HepG2 (cell line): ENCODE measurements at regions not wholly inside any gene's neighbourhood (a gene's known extent, or its start where the extent isn't known, plus 50 kb on each side); places are given as distances from the start of the nearest gene placed in this dataset.

Source experiments
- ATAC-seq: fragments of 200-7000 bp; cut with Tn5 transposase; 3 replicates; pipeline ENCODE4 v1.9.1; 2020; ENCODE audit warnings: mild to moderate bottlenecking, moderate library complexity
- BruUV-seq: library from RNA; stranded (reverse); fragments of 400-500 nt; replicated peaks from 2 replicates; lab custom pipeline; 2021; lab: Mats Ljungman, UMichigan
- CTCF ChIA-PET: fragments of 300-600 bp; formaldehyde crosslinking; extraction: SDS; loops from one replicate; lab custom pipeline; 2021; ENCODE audit warnings: low total read pairs, inconsistent platforms, low intra/inter-chr PET ratio; lab: Yijun Ruan, JAX
- POLR2A ChIA-PET: fragments of 350-600 bp; sonication (Branson Sonifier 250); formaldehyde crosslinking; loops from one replicate; lab custom pipeline; 2020; ENCODE audit warnings: antibody characterized with exemption, inconsistent platforms; lab: Yijun Ruan, JAX
- DNase-seq: peaks from one replicate; pipeline ENCODE4 v3.0.0-alpha.2; 2015; ENCODE audit warnings: low spot score
- FAIRE-seq: peaks from 3 replicates; lab custom pipeline; 2011; peaks lifted over from hg19 to GRCh38; lab: Jason Lieb, UNC
- H2AFZ ChIP-seq: one replicate; pipeline ENCODE4 v1.6.1; 2011; ENCODE audit warnings: low read length, inconsistent platforms
- H3K27ac ChIP-seq: fragments of 300-600 bp; 3 replicates; pipeline ENCODE4 v1.8.0; 2011; ENCODE audit warnings: mixed run types, mild to moderate bottlenecking, mixed read lengths, low read length, inconsistent platforms; ENCODE audit not compliant: insufficient read depth; ENCODE audit errors: extremely low read length
- H3K27me3 ChIP-seq, 2 experiments: fragments of 200-600 bp in 1 of 2; 2 replicates in 1 of 2; 3 replicates in 1 of 2; pipeline versions ENCODE4 v1.6.0 to v1.8.0; 2011; ENCODE audit warnings: low read length in 2 of 2, mild to moderate bottlenecking in 2 of 2, moderate library complexity in 2 of 2, inconsistent platforms in 1 of 2; ENCODE audit not compliant: insufficient read depth in 2 of 2, control insufficient read depth in 1 of 2
- H3K36me3 ChIP-seq, 2 experiments: fragments of 200-600 bp in 1 of 2; replicated peaks in 1 of 2; 2 replicates in 1 of 2; 3 replicates in 1 of 2; pipeline versions ENCODE4 v1.5.1 to v1.8.0; 2011; ENCODE audit warnings: low read length in 2 of 2, inconsistent platforms in 1 of 2; ENCODE audit not compliant: insufficient read depth in 2 of 2, control insufficient read depth in 1 of 2
- H3K4me1 ChIP-seq: 2 replicates; pipeline ENCODE4 v1.5.1; 2012; ENCODE audit warnings: low read length, inconsistent platforms; ENCODE audit not compliant: insufficient read depth
- H3K4me2 ChIP-seq: 2 replicates; pipeline ENCODE4 v1.6.0; 2011; ENCODE audit warnings: low read depth, low read length, inconsistent platforms
- H3K4me3 ChIP-seq, 3 experiments: fragments of 200-600 bp in 1 of 3; sonication (generic), shearing (Covaris generic) in 1 of 3; replicated peaks in 1 of 3; 2 replicates each; pipeline ENCODE4 v1.5.1; 2011 to 2016; ENCODE audit warnings: low read length in 3 of 3, inconsistent platforms in 2 of 3, low read depth in 2 of 3, mild to moderate bottlenecking in 2 of 3, control low read depth in 1 of 3, mixed read lengths in 1 of 3; ENCODE audit not compliant: insufficient read depth in 1 of 3
- H3K79me2 ChIP-seq: one replicate; pipeline ENCODE4 v1.6.1; 2011; ENCODE audit warnings: low read length, inconsistent platforms; ENCODE audit not compliant: insufficient read depth
- H3K9ac ChIP-seq: 2 replicates; pipeline ENCODE4 v1.6.0; 2011; ENCODE audit warnings: mild to moderate bottlenecking, low read depth, low read length, inconsistent platforms; ENCODE audit not compliant: insufficient read depth
- H3K9me3 ChIP-seq: 2 replicates; pipeline ENCODE4 v1.5.1; 2012; ENCODE audit warnings: mild to moderate bottlenecking, low read length
- H4K20me1 ChIP-seq: 2 replicates; pipeline ENCODE4 v1.6.0; 2011; ENCODE audit warnings: inconsistent platforms, mild to moderate bottlenecking, low read length, moderate library complexity; ENCODE audit not compliant: insufficient read depth
- NFE2L2 ChIP-seq: fragments of 150-350 bp; IDR thresholded peaks from 2 replicates; pipeline ENCODE4 v1.6.1; 2014; ENCODE audit warnings: low read length
- SRF ChIP-seq: IDR thresholded peaks from 2 replicates; pipeline ENCODE4 v1.6.1; 2011; ENCODE audit warnings: mild to moderate bottlenecking, low read depth, low read length, moderate library complexity
- SRSF1 ChIP-seq: fragments of 200-400 bp; formaldehyde crosslinking; optimal IDR thresholded peaks from 2 replicates; pipeline ENCODE3; 2017; ENCODE audit warnings: mild to moderate bottlenecking, low read depth, low read length, moderate library complexity
- ZNF839 ChIP-seq: sonication (generic); formaldehyde crosslinking; IDR thresholded peaks from 2 replicates; pipeline ENCODE4 v1.4.0; 2020; ENCODE audit warnings: missing genetic modification reagents, mild to moderate bottlenecking, borderline replicate concordance
- in situ Hi-C: cut with HindIII; loops from 2 replicates; pipeline ENCODE4 v1.10.0; 2017; ENCODE audit warnings: low pct_unique_long_range_greater_than_20kb; ENCODE audit not compliant: extremely low pct_ligation_motif_present
- intact Hi-C: fragments of 100-400 bp; cut with micrococcal nuclease; formaldehyde crosslinking; loops from one replicate; pipeline ENCODE4 v1.10.0; 2022; ENCODE audit not compliant: unreplicated experiment
- TF ChIP-seq, protein P1 (sequence below), 2 experiments: IDR thresholded peaks; 2 replicates each; pipeline ENCODE4 v1.6.1; 2011 to 2012; ENCODE audit warnings: low read length in 2 of 2, borderline replicate concordance in 1 of 2, low read depth in 1 of 2, mild to moderate bottlenecking in 1 of 2, moderate library complexity in 1 of 2

GRCh38 chr4:25549413-25549812 is 106.2 kb upstream of the SLC34A2 start:
- in situ Hi-C loops: loop anchor here (25.0 kb wide), 1 partner anchor 213 kb away; no protein-coding TSS in a partner anchor
- H3K27me3 ChIP-seq: no peaks in the 10 kb centered on the region
- H2AFZ ChIP-seq: no peak overlapping the region
- FAIRE-seq (no peak), DNase-seq (no peak), ATAC-seq (no peak)
- ChIA-PET POLR2A (no interaction called here), CTCF (no interaction called here)
- no peaks in the 10 kb centered on the region for H3K36me3 ChIP-seq
- no peaks in the 10 kb centered on the region for H4K20me1 ChIP-seq
- no peak overlapping the region for H3K27ac ChIP-seq
- intact Hi-C loops: no loop called here
- no peak for TF ChIP-seq SRF
- TF ChIP-seq, protein P1, sequence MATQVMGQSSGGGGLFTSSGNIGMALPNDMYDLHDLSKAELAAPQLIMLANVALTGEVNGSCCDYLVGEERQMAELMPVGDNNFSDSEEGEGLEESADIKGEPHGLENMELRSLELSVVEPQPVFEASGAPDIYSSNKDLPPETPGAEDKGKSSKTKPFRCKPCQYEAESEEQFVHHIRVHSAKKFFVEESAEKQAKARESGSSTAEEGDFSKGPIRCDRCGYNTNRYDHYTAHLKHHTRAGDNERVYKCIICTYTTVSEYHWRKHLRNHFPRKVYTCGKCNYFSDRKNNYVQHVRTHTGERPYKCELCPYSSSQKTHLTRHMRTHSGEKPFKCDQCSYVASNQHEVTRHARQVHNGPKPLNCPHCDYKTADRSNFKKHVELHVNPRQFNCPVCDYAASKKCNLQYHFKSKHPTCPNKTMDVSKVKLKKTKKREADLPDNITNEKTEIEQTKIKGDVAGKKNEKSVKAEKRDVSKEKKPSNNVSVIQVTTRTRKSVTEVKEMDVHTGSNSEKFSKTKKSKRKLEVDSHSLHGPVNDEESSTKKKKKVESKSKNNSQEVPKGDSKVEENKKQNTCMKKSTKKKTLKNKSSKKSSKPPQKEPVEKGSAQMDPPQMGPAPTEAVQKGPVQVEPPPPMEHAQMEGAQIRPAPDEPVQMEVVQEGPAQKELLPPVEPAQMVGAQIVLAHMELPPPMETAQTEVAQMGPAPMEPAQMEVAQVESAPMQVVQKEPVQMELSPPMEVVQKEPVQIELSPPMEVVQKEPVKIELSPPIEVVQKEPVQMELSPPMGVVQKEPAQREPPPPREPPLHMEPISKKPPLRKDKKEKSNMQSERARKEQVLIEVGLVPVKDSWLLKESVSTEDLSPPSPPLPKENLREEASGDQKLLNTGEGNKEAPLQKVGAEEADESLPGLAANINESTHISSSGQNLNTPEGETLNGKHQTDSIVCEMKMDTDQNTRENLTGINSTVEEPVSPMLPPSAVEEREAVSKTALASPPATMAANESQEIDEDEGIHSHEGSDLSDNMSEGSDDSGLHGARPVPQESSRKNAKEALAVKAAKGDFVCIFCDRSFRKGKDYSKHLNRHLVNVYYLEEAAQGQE (IDR thresholded peaks at IDR 0.05; ENCODE audit: borderline replicate concordance in 1 of 2, low read depth in 1 of 2, low read length in 2 of 2): no peak
- TF ChIP-seq SRSF1: no peak
- no peak for TF ChIP-seq NFE2L2
- TF ChIP-seq ZNF839 (CRISPR knock-in tag): no peak
- no peaks in the 10 kb centered on the region for H3K4me1 ChIP-seq
- H3K9me3 ChIP-seq: no peaks in the 10 kb centered on the region
- no peak overlapping the region for H3K4me2 ChIP-seq
- H3K79me2 ChIP-seq: no peaks in the 10 kb centered on the region
- no peak overlapping the region for H3K4me3 ChIP-seq
- BruUV-seq: no TSS peak
- H3K9ac ChIP-seq: no peak overlapping the region
